ENCODE measurements at regions not wholly inside any gene's neighbourhood (a gene's known extent, or its start where the extent isn't known, plus 50 kb on each side); places are given as distances from the start of the nearest gene placed in this dataset.

DNA sequence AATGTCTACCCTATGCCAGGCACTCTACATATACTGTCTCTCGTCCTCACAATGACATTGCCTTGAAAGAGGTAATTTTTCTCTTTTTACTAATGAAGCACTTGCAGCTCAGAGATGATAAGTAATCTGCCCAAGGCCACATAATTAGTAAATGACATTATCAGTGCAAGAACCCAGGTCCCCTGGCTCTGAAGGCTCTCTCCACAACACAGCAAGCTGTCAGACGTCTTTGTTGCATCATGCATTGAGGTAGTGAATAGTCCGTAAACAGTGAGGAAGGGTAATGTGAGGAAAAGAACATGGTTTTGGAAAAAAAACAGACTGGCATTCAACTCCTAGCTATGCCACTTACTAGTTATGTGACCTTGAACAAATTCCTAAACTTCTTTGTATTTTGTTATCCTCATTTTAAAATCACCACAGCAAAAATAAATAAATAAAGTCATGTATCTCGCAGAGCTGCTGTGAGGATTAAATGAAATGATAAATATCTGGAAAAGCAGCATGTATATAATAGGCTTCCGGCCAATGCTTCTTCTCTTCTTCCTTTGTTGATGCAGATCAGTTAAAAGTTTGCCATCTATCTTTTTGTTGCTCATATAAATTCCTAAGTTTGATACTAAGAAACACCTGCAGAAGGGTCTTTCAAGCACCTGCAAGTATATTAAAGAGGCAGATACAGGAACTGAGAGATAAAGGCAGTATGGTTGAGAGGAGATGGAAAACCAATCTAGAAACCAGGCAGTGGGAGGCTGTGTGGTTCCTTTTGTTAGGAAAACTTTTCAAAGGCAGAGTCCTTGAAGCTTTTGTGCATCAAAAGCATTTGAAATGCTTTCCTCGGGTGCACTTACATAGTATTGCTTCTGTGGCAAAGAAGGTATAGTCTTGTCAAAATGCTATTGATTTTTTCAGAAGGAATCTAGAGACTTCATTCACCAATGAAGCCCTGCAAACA, 82.8 kb downstream of the BTG1 start:
- TF ChIP-seq, protein P1, sequence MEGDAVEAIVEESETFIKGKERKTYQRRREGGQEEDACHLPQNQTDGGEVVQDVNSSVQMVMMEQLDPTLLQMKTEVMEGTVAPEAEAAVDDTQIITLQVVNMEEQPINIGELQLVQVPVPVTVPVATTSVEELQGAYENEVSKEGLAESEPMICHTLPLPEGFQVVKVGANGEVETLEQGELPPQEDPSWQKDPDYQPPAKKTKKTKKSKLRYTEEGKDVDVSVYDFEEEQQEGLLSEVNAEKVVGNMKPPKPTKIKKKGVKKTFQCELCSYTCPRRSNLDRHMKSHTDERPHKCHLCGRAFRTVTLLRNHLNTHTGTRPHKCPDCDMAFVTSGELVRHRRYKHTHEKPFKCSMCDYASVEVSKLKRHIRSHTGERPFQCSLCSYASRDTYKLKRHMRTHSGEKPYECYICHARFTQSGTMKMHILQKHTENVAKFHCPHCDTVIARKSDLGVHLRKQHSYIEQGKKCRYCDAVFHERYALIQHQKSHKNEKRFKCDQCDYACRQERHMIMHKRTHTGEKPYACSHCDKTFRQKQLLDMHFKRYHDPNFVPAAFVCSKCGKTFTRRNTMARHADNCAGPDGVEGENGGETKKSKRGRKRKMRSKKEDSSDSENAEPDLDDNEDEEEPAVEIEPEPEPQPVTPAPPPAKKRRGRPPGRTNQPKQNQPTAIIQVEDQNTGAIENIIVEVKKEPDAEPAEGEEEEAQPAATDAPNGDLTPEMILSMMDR (IDR thresholded peaks at IDR 0.05; ENCODE audit: low read depth, low read length), result no peak
- no peak for TF ChIP-seq EZH2phosphoT487 (IDR thresholded peaks at IDR 0.05; ENCODE audit: low read depth)

Data from OCI-LY3 (cell line).